HEK293 (cell line): ENCODE measurements at regions not wholly inside any gene's neighbourhood (a gene's known extent, or its start where the extent isn't known, plus 50 kb on each side); places are given as distances from the start of the nearest gene placed in this dataset.

Experiments
- CTCF ChIA-PET: fragments of 350-600 bp; formaldehyde crosslinking; extraction: SDS; loops from one replicate; lab custom pipeline; 2021; ENCODE audit warnings: antibody characterized with exemption; lab: Yijun Ruan, JAX
- POLR2A ChIA-PET: fragments of 300-600 bp; formaldehyde crosslinking; extraction: SDS; loops from one replicate; lab custom pipeline; 2020; ENCODE audit warnings: antibody characterized with exemption, inconsistent platforms; lab: Yijun Ruan, JAX
- H3K27ac ChIP-seq: fragments of 200-500 bp; sonication (Bioruptor generic); 2 replicates; pipeline ENCODE4 v1.5.1; 2014; ENCODE audit warnings: low read depth, low read length, control low read depth, inconsistent platforms; ENCODE audit errors: extremely low read depth
- H3K36me3 ChIP-seq, 2 experiments: fragments of 200-500 bp in 1 of 2; sonication (Bioruptor generic) in 1 of 2; 1 replicate in 1 of 2; 2 replicates in 1 of 2; pipeline ENCODE4 v1.5.1; 2014 to 2017; ENCODE audit warnings: inconsistent platforms in 2 of 2, low read length in 2 of 2; ENCODE audit not compliant: control insufficient read depth in 2 of 2, insufficient read depth in 1 of 2
- H3K4me1 ChIP-seq: fragments of 200-500 bp; sonication (Bioruptor generic); 2 replicates; pipeline ENCODE4 v1.5.1; 2014; ENCODE audit warnings: mild to moderate bottlenecking, low read length, inconsistent platforms; ENCODE audit not compliant: control insufficient read depth, insufficient read depth
- H3K4me3 ChIP-seq: 2 replicates; pipeline ENCODE4 v1.5.1; 2011; ENCODE audit warnings: low read depth, mild to moderate bottlenecking, control low read depth, low read length, moderate library complexity
- H3K9me3 ChIP-seq: fragments of 200-500 bp; sonication (Bioruptor generic); 2 replicates; pipeline ENCODE4 v1.5.1; 2014; ENCODE audit warnings: low read depth, low read length, inconsistent platforms; ENCODE audit not compliant: control insufficient read depth, insufficient read depth
- HOXC10 ChIP-seq: sonication (generic); formaldehyde crosslinking; IDR thresholded peaks from 2 replicates; pipeline ENCODE4 v1.8.1; 2023; ENCODE audit warnings: mild to moderate bottlenecking, missing genetic modification reagents
- KLF16 ChIP-seq: fragments of 450-650 bp; formaldehyde crosslinking; IDR thresholded peaks from 2 replicates; pipeline ENCODE4 v1.5.1; 2017; ENCODE audit warnings: missing biosample characterization, missing genetic modification characterization
- KLF9 ChIP-seq: fragments of 450-650 bp; formaldehyde crosslinking; IDR thresholded peaks from 2 replicates; pipeline ENCODE4 v1.5.1; 2016; ENCODE audit warnings: missing biosample characterization, missing genetic modification characterization, low read depth
- MZF1 ChIP-seq: fragments of 450-650 bp; formaldehyde crosslinking; IDR thresholded peaks from 2 replicates; pipeline ENCODE4 v1.5.1; 2017; ENCODE audit warnings: missing biosample characterization, missing genetic modification characterization, borderline replicate concordance
- SCRT2 ChIP-seq: fragments of 450-650 bp; formaldehyde crosslinking; IDR thresholded peaks from 2 replicates; pipeline ENCODE4 v1.5.1; 2016; ENCODE audit warnings: missing biosample characterization, missing genetic modification characterization
- SETDB1 ChIP-seq: IDR thresholded peaks from one replicate; pipeline ENCODE4 v1.6.1; 2017; ENCODE audit warnings: mild to moderate bottlenecking, low read length, moderate library complexity, mixed read lengths; ENCODE audit not compliant: insufficient read length
- ZFP3 ChIP-seq: fragments of 450-650 bp; formaldehyde crosslinking; IDR thresholded peaks from 2 replicates; pipeline ENCODE4 v1.5.1; 2016; ENCODE audit warnings: low read depth, missing biosample characterization, missing genetic modification characterization
- ZFP37 ChIP-seq: fragments of 450-650 bp; formaldehyde crosslinking; IDR thresholded peaks from 2 replicates; pipeline ENCODE4 v1.5.1; 2016; ENCODE audit warnings: missing biosample characterization, missing genetic modification characterization
- ZNF114 ChIP-seq: fragments of 450-650 bp; formaldehyde crosslinking; IDR thresholded peaks from 2 replicates; pipeline ENCODE4 v1.5.0; 2017; ENCODE audit warnings: missing biosample characterization, missing genetic modification characterization
- ZNF132 ChIP-seq: fragments of 450-650 bp; formaldehyde crosslinking; IDR thresholded peaks from 2 replicates; pipeline ENCODE4 v1.5.1; 2017; ENCODE audit warnings: missing biosample characterization, missing genetic modification characterization, borderline replicate concordance
- ZNF16 ChIP-seq: fragments of 450-650 bp; formaldehyde crosslinking; IDR thresholded peaks from 2 replicates; pipeline ENCODE4 v1.5.1; 2016; ENCODE audit warnings: low read depth, missing biosample characterization, missing genetic modification characterization
- ZNF174 ChIP-seq: fragments of 450-650 bp; formaldehyde crosslinking; IDR thresholded peaks from 2 replicates; pipeline ENCODE4 v1.5.0; 2017; ENCODE audit warnings: missing biosample characterization, mild to moderate bottlenecking, missing genetic modification characterization
- ZNF211 ChIP-seq: fragments of 450-650 bp; formaldehyde crosslinking; IDR thresholded peaks from 2 replicates; pipeline ENCODE4 v1.5.1; 2016; ENCODE audit warnings: low read depth, missing biosample characterization, missing genetic modification characterization
- ZNF311 ChIP-seq: fragments of 450-650 bp; formaldehyde crosslinking; IDR thresholded peaks from 2 replicates; pipeline ENCODE4 v1.5.1; 2017; ENCODE audit warnings: missing biosample characterization, missing genetic modification characterization, borderline replicate concordance
- ZNF354C ChIP-seq: fragments of 450-650 bp; formaldehyde crosslinking; IDR thresholded peaks from 2 replicates; pipeline ENCODE4 v1.5.1; 2016; ENCODE audit warnings: missing biosample characterization, missing genetic modification characterization, low read depth, borderline replicate concordance
- ZNF530 ChIP-seq: fragments of 450-650 bp; formaldehyde crosslinking; IDR thresholded peaks from 2 replicates; pipeline ENCODE4 v1.5.1; 2016; ENCODE audit warnings: low read depth, missing biosample characterization, missing genetic modification characterization
- ZNF561 ChIP-seq: fragments of 450-650 bp; IDR thresholded peaks from 2 replicates; pipeline ENCODE4 v1.5.1; 2018; ENCODE audit warnings: missing biosample characterization, missing genetic modification characterization, borderline replicate concordance
- ZNF791 ChIP-seq: fragments of 450-650 bp; formaldehyde crosslinking; IDR thresholded peaks from 2 replicates; pipeline ENCODE4 v1.5.1; 2016; ENCODE audit warnings: missing biosample characterization, missing genetic modification characterization
- TF ChIP-seq, protein P1 (sequence below): fragments of 450-650 bp; formaldehyde crosslinking; IDR thresholded peaks from 2 replicates; pipeline ENCODE4 v1.5.1; 2016; ENCODE audit warnings: missing biosample characterization, missing genetic modification characterization
- TF ChIP-seq, protein P2 (sequence below): fragments of 450-650 bp; formaldehyde crosslinking; conservative IDR thresholded peaks from 2 replicates; pipeline ENCODE4 v1.5.1; 2016; ENCODE audit warnings: low read depth, missing biosample characterization, missing genetic modification characterization
- TF ChIP-seq, protein P3 (sequence below): fragments of 450-650 bp; formaldehyde crosslinking; IDR thresholded peaks from 2 replicates; pipeline ENCODE4 v1.5.1; 2016; ENCODE audit warnings: missing biosample characterization, missing genetic modification characterization, borderline replicate concordance
- TF ChIP-seq, protein P4 (sequence below): fragments of 450-650 bp; IDR thresholded peaks from 2 replicates; pipeline ENCODE4 v1.5.1; 2018; ENCODE audit warnings: missing biosample characterization, missing genetic modification characterization
- TF ChIP-seq, protein P5 (sequence below): fragments of 450-650 bp; formaldehyde crosslinking; IDR thresholded peaks from 2 replicates; pipeline ENCODE4 v1.5.1; 2017; ENCODE audit warnings: missing biosample characterization, missing genetic modification characterization

DNA sequence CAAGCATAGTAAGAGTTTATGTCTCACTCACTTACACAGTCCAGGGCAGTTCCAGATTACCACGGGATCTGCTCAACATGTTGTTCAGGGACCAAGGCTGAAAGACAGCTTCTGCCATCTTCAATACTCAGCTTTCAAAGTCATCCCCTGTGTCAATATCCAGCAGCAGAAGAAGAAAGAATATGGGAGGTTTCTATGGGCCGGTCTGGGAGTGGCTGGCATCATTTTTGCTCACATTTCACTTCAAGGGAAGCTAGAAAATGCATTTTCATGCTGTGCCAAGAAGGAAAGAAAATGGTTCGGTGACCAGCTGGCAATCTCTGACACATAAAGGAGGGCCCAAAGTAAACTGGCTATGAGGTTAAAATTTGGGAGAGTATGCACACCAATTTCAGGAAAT lies 211.5 kb upstream of the KLF3 start:
- CTCF ChIA-PET: no interaction called here
- no peaks in the 10 kb centered on the region for H3K4me1 ChIP-seq
- no peak for TF ChIP-seq ZNF791 (tag by site-specific recombination)
- no peak for TF ChIP-seq KLF9 (tag by site-specific recombination)
- TF ChIP-seq ZNF114 (tag by site-specific recombination): no peak
- TF ChIP-seq ZNF16 (tag by site-specific recombination): no peak
- TF ChIP-seq, protein P1, sequence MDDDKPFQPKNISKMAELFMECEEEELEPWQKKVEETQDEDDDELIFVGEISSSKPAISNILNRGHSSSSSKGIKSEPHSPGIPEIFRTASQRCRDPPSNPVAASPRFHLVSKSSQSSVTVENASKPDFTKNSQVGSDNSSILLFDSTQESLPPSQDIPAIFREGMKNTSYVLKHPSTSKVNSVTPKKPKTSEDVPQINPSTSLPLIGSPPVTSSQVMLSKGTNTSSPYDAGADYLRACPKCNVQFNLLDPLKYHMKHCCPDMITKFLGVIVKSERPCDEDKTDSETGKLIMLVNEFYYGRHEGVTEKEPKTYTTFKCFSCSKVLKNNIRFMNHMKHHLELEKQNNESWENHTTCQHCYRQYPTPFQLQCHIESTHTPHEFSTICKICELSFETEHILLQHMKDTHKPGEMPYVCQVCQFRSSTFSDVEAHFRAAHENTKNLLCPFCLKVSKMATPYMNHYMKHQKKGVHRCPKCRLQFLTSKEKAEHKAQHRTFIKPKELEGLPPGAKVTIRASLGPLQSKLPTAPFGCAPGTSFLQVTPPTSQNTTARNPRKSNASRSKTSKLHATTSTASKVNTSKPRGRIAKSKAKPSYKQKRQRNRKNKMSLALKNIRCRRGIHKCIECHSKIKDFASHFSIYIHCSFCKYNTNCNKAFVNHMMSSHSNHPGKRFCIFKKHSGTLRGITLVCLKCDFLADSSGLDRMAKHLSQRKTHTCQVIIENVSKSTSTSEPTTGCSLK: no peak
- no peak for TF ChIP-seq SCRT2 (tag by site-specific recombination)
- no peak for TF ChIP-seq HOXC10 (CRISPR knock-in tag)
- TF ChIP-seq ZFP3: no peak
- TF ChIP-seq SETDB1: no peak
- TF ChIP-seq, protein P2, sequence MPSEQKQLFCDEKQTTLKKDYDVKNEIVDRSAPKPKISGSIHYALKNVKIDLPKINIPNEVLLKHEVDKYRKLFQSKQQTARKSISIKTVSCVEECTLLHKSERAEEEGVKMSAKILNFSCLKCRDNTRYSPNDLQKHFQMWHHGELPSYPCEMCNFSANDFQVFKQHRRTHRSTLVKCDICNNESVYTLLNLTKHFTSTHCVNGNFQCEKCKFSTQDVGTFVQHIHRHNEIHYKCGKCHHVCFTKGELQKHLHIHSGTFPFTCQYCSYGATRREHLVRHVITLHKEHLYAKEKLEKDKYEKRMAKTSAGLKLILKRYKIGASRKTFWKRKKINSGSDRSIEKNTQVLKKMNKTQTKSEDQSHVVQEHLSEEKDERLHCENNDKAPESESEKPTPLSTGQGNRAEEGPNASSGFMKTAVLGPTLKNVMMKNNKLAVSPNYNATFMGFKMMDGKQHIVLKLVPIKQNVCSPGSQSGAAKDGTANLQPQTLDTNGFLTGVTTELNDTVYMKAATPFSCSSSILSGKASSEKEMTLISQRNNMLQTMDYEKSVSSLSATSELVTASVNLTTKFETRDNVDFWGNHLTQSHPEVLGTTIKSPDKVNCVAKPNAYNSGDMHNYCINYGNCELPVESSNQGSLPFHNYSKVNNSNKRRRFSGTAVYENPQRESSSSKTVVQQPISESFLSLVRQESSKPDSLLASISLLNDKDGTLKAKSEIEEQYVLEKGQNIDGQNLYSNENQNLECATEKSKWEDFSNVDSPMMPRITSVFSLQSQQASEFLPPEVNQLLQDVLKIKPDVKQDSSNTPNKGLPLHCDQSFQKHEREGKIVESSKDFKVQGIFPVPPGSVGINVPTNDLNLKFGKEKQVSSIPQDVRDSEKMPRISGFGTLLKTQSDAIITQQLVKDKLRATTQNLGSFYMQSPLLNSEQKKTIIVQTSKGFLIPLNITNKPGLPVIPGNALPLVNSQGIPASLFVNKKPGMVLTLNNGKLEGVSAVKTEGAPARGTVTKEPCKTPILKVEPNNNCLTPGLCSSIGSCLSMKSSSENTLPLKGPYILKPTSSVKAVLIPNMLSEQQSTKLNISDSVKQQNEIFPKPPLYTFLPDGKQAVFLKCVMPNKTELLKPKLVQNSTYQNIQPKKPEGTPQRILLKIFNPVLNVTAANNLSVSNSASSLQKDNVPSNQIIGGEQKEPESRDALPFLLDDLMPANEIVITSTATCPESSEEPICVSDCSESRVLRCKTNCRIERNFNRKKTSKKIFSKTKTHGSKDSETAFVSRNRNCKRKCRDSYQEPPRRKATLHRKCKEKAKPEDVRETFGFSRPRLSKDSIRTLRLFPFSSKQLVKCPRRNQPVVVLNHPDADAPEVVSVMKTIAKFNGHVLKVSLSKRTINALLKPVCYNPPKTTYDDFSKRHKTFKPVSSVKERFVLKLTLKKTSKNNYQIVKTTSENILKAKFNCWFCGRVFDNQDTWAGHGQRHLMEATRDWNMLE (tag by site-specific recombination): no peak
- TF ChIP-seq, all 188 proteins: peak for 0
- H3K4me3 ChIP-seq: no peak overlapping the region
- no peaks in the 10 kb centered on the region for H3K36me3 ChIP-seq
- POLR2A ChIA-PET: no interaction called here
- no peaks in the 10 kb centered on the region for H3K9me3 ChIP-seq
- no peak overlapping the region for H3K27ac ChIP-seq

DNA sequence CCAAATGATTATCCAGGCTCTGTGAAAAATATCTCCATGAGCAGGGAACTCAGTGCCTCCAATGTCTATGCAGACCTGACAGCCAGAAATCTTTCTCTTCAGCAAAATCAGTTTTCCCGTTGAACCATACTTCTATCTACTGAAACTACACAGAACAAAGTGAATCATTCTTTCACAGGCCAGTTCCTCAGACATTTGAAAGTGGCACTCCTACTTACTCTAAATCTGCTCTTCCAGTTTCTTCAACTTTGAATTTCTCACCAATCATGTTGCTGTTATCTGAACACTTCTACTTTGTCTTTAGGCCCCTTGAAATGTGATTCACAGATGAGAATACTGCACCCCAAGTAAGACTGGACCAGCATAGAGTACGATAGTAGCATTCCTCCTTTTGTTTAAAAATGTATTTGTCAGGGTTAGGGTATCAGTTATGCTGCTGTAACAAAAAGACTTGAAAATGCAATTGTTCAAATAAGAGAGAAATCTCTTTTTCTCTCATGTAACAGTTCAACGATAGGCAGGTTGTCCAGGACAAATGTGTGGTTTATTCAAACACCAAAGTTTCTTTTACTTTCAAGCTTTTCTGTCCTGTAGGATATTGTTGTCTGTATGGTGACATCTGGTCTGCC lies 210.6 kb upstream of the KLF3 start:
- CTCF ChIA-PET: no interaction called here
- POLR2A ChIA-PET: no interaction called here
- no peak for TF ChIP-seq ZNF530 (tag by site-specific recombination)
- TF ChIP-seq ZNF132 (tag by site-specific recombination): no peak
- no peak for TF ChIP-seq ZNF211
- TF ChIP-seq ZNF311 (tag by site-specific recombination): no peak
- TF ChIP-seq ZNF354C (tag by site-specific recombination): no peak
- TF ChIP-seq, protein P3, sequence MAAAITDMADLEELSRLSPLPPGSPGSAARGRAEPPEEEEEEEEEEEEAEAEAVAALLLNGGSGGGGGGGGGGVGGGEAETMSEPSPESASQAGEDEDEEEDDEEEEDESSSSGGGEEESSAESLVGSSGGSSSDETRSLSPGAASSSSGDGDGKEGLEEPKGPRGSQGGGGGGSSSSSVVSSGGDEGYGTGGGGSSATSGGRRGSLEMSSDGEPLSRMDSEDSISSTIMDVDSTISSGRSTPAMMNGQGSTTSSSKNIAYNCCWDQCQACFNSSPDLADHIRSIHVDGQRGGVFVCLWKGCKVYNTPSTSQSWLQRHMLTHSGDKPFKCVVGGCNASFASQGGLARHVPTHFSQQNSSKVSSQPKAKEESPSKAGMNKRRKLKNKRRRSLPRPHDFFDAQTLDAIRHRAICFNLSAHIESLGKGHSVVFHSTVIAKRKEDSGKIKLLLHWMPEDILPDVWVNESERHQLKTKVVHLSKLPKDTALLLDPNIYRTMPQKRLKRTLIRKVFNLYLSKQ (tag by site-specific recombination): no peak
- no peak for TF ChIP-seq ZNF174 (tag by site-specific recombination)
- TF ChIP-seq KLF16: no peak
- TF ChIP-seq, protein P4, sequence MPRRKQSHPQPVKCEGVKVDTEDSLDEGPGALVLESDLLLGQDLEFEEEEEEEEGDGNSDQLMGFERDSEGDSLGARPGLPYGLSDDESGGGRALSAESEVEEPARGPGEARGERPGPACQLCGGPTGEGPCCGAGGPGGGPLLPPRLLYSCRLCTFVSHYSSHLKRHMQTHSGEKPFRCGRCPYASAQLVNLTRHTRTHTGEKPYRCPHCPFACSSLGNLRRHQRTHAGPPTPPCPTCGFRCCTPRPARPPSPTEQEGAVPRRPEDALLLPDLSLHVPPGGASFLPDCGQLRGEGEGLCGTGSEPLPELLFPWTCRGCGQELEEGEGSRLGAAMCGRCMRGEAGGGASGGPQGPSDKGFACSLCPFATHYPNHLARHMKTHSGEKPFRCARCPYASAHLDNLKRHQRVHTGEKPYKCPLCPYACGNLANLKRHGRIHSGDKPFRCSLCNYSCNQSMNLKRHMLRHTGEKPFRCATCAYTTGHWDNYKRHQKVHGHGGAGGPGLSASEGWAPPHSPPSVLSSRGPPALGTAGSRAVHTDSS (tag by site-specific recombination): no peak
- TF ChIP-seq ZNF16 (tag by site-specific recombination): no peak
- TF ChIP-seq, protein P5, sequence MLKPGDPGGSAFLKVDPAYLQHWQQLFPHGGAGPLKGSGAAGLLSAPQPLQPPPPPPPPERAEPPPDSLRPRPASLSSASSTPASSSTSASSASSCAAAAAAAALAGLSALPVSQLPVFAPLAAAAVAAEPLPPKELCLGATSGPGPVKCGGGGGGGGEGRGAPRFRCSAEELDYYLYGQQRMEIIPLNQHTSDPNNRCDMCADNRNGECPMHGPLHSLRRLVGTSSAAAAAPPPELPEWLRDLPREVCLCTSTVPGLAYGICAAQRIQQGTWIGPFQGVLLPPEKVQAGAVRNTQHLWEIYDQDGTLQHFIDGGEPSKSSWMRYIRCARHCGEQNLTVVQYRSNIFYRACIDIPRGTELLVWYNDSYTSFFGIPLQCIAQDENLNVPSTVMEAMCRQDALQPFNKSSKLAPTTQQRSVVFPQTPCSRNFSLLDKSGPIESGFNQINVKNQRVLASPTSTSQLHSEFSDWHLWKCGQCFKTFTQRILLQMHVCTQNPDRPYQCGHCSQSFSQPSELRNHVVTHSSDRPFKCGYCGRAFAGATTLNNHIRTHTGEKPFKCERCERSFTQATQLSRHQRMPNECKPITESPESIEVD: no peak
- no peak for TF ChIP-seq ZNF561 (tag by site-specific recombination)
- TF ChIP-seq ZFP37 (tag by site-specific recombination): no peak
- no peak for TF ChIP-seq MZF1

More for the DNA sequence above, 210.6 kb upstream of the KLF3 start:
- H3K36me3 ChIP-seq: no peaks in the 10 kb centered on the region
- no peaks in the 10 kb centered on the region for H3K9me3 ChIP-seq
- H3K4me3 ChIP-seq: no peak overlapping the region
- no peaks in the 10 kb centered on the region for H3K4me1 ChIP-seq
- no peak overlapping the region for H3K27ac ChIP-seq
